RWPE2 (cell line): ENCODE measurements at regions not wholly inside any gene's neighbourhood (a gene's known extent, or its start where the extent isn't known, plus 50 kb on each side); places are given as distances from the start of the nearest gene placed in this dataset.

Source experiments
- ATAC-seq: fragments of 200-7000 bp; cut with Tn5 transposase; 3 replicates; pipeline ENCODE4 v1.9.1; 2021; ENCODE audit warnings: low read depth
- DNase-seq: peaks from one replicate; pipeline ENCODE4 v3.0.0-alpha.2; 2020; ENCODE audit warnings: low spot score
- H3K27ac ChIP-seq: fragments of 450-650 bp; 2 replicates; pipeline ENCODE4 v1.5.1; 2017; ENCODE audit warnings: mild to moderate bottlenecking; ENCODE audit not compliant: poor library complexity, severe bottlenecking
- H3K27me3 ChIP-seq: fragments of 250-450 bp; sonication (Bioruptor Pico); 2 replicates; pipeline ENCODE4 v1.5.1; 2021; ENCODE audit warnings: mild to moderate bottlenecking, moderate library complexity; ENCODE audit not compliant: insufficient read depth, poor library complexity, severe bottlenecking
- H3K36me3 ChIP-seq: fragments of 250-450 bp; sonication (Bioruptor Pico); 2 replicates; pipeline ENCODE4 v1.5.1; 2020; ENCODE audit warnings: low read depth, mild to moderate bottlenecking, moderate library complexity
- H3K4me1 ChIP-seq: fragments of 250-450 bp; sonication (Bioruptor Pico); 2 replicates; pipeline ENCODE4 v1.5.1; 2021; ENCODE audit warnings: mild to moderate bottlenecking, moderate library complexity; ENCODE audit not compliant: insufficient read depth, poor library complexity, severe bottlenecking
- H3K4me3 ChIP-seq: fragments of 250-450 bp; sonication (Bioruptor Pico); 2 replicates; pipeline ENCODE4 v1.5.1; 2021; ENCODE audit warnings: mild to moderate bottlenecking, moderate library complexity; ENCODE audit not compliant: severe bottlenecking
- H3K9me3 ChIP-seq: fragments of 250-450 bp; sonication (Bioruptor Pico); 2 replicates; pipeline ENCODE4 v1.5.1; 2021; ENCODE audit warnings: mild to moderate bottlenecking, moderate library complexity; ENCODE audit not compliant: severe bottlenecking
- TF ChIP-seq, protein P1 (sequence below): fragments of 450-650 bp; IDR thresholded peaks from one replicate; pipeline ENCODE4 v1.5.1; 2017; ENCODE audit warnings: mild to moderate bottlenecking, moderate library complexity; ENCODE audit not compliant: poor library complexity, severe bottlenecking

DNA sequence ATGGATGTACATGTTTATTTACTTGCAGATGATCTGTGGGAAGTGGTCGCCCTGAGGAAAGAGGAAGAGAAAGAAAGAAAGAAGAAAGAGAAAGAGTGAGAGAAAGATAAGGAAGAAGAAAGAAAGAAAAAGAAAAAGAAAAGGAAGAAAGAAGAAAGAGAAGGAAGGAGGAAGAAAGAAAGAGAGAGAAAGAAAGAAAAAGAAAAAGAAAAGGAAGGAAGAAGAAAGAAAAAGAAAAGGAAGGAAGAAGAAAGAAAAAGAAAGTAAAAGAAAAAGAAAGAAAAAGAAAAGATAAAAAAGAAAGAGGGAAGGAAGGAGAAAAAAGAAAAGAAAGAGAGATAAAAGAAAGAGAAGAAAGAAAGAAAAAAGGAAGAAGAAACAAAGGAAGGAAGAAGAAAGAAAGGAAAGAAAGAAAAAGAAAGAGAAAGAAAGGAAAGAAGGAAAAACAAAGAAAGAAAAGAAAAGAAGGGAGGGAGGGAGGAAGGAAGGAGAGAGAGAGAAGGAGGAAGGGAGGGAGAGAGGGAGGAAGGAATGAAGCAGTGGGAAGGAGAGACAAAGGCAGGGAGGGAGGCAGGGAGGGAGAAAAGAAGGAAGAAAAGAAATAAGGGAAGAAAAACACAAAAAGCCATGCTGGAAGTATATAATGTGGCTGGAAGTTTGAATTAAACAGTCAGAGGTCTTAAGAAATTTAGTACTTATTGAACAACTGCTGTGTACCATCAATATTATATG lies 976.6 kb downstream of the FAM181B start:
- Histone ChIP-seq H3K9me3 (no peaks in the 10 kb centered on the region), H3K27me3 (no peaks in the 10 kb centered on the region), H3K36me3 (no peaks in the 10 kb centered on the region), H3K4me1 (no peaks in the 10 kb centered on the region), H3K4me3 (no peak overlapping the region), H3K27ac (no peak overlapping the region)
- TF ChIP-seq, protein P1, sequence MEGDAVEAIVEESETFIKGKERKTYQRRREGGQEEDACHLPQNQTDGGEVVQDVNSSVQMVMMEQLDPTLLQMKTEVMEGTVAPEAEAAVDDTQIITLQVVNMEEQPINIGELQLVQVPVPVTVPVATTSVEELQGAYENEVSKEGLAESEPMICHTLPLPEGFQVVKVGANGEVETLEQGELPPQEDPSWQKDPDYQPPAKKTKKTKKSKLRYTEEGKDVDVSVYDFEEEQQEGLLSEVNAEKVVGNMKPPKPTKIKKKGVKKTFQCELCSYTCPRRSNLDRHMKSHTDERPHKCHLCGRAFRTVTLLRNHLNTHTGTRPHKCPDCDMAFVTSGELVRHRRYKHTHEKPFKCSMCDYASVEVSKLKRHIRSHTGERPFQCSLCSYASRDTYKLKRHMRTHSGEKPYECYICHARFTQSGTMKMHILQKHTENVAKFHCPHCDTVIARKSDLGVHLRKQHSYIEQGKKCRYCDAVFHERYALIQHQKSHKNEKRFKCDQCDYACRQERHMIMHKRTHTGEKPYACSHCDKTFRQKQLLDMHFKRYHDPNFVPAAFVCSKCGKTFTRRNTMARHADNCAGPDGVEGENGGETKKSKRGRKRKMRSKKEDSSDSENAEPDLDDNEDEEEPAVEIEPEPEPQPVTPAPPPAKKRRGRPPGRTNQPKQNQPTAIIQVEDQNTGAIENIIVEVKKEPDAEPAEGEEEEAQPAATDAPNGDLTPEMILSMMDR, result no peak
- DNase-seq, result no peak
- no peak for ATAC-seq

DNA sequence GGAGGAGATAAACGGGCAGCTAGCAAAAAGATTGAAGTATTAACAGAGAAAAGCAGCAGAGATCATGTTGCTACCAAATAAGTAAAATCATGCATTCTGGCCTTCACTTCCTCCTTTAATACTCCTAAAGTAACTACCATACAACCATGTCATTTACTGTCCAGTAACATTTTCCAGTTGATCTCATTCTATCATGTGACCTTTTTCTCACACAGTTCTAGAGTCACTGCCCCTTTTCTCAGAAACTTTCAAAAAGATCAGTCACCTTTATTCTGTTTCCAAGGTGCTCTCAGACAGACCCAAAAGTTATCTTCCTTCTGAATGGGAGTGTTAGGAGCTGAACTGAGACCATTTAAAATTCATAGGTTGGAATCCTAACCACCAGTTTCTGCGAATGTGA lies 984.4 kb downstream of the FAM181B start:
- TF ChIP-seq, protein P1, result no peak
- Histone ChIP-seq H3K27me3 (no peaks in the 10 kb centered on the region), H3K27ac (no peak overlapping the region), H3K4me3 (no peak overlapping the region), H3K4me1 (no peaks in the 10 kb centered on the region), H3K36me3 (no peaks in the 10 kb centered on the region), H3K9me3 (no peaks in the 10 kb centered on the region)
- ATAC-seq, result no peak
- no peak for DNase-seq

DNA sequence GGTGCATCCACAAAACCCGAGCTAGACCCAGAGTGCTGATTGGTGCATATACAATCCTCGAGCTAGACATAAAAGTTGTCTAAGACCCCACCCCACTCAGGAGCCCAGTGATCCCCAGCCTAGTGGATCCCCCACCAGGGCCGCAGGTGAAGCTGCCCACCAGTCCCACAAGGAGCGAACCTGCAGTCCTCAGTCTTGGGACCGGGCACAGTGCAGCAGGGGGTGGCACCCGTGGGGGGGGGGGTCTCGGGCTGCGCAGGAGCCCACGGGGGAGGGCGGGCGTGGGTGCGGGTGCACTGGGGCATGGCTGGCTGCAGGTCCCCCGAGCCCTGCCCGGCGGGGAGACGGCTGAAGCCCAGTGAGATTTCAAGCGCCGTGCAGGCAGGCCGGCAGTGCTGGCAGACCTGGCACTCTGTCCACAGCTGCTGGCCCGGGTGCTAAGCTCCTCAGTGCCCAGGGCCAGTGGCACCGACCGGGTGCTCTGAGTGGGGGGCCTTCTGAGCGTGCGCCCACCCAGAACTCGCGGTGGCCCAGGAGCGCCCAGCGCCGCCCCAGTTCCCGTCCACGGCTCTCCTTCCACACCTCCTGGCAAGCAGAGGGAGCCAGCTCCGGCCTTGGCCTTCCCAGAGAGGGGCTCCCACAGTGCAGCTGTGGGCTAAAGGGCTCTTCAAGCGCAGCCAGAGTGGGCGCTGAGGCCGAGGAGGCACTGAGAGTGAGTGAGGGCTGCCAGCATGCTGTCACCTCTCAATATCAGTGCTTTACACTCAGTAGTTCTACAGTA lies 989.1 kb downstream of the FAM181B start:
- Histone ChIP-seq H3K36me3 (no peaks in the 10 kb centered on the region), H3K27me3 (no peaks in the 10 kb centered on the region), H3K4me1 (no peaks in the 10 kb centered on the region), H3K4me3 (no peak overlapping the region), H3K27ac (no peak overlapping the region), H3K9me3 (no peaks in the 10 kb centered on the region)
- ATAC-seq, result no peak
- DNase-seq, result no peak
- TF ChIP-seq, protein P1, result no peak

DNA sequence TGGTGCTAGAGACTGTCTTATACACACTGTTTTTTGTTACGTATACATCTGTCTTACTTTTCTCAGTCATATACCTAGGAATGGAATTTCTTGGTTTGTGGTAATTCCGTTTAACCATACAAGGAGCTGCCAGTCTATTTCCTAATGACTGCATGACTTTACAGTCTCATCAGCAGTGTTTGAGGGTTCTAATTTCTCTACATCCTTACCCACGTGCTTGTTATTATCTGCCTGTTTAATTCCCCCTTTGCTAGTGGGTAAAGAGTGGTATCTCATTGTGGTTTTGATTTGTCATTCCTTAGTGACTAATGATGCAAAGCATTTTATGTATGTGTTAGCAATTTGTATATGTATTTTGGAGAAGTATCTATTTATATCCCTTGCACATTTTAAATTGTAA lies 1008.0 kb downstream of the FAM181B start:
- no peak for DNase-seq
- Histone ChIP-seq H3K9me3 (no peaks in the 10 kb centered on the region), H3K27me3 (peaks cover 4% of the 10 kb centered on the region), H3K36me3 (no peaks in the 10 kb centered on the region), H3K4me1 (no peaks in the 10 kb centered on the region), H3K4me3 (no peak overlapping the region), H3K27ac (no peak overlapping the region)
- TF ChIP-seq, protein P1, result no peak
- no peak; the same call in 2 of the 3 replicates for ATAC-seq

DNA sequence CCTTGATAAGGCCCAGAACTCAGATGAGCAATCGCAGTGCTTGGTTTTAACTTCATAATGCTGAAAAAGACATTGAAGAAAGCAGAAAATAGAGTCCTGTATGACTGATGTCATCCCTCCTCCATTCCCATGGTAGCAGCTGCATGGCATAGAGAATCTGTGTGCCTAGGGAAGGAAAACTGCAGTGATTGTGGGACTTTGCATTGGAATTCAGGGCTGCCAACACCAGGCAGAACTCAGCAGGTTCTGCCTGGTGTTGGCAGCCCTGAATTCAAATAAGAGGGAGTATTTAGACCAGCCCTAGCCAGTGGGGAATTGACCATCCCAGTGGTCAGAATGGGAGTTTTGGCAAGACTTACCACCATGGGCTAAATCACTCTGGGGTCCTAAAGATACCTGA lies 1016.0 kb downstream of the FAM181B start:
- Histone ChIP-seq H3K4me3 (no peak overlapping the region), H3K27me3 (peaks cover 4% of the 10 kb centered on the region), H3K27ac (no peak overlapping the region), H3K9me3 (no peaks in the 10 kb centered on the region), H3K4me1 (no peaks in the 10 kb centered on the region), H3K36me3 (no peaks in the 10 kb centered on the region)
- TF ChIP-seq, protein P1, result no peak
- DNase-seq (no peak), ATAC-seq (no peak)
